B cell (primary cell): ENCODE measurements at regions not wholly inside any gene's neighbourhood (a gene's known extent, or its start where the extent isn't known, plus 50 kb on each side); places are given as distances from the start of the nearest gene placed in this dataset.

Experiments
- ATAC-seq: fragments of 200-7000 bp; cut with Tn5 transposase; one replicate; pipeline ENCODE4 v1.10.0; 2021; ENCODE audit warnings: low read depth, mild to moderate bottlenecking, moderate number of reproducible peaks, moderate library complexity
- CTCF ChIA-PET: fragments of 350-600 bp; sonication (Branson Sonifier 250); formaldehyde crosslinking; loops from one replicate; lab custom pipeline; 2021; ENCODE audit warnings: antibody characterized with exemption, inconsistent platforms; lab: Charles Lee
- POLR2A ChIA-PET: fragments of 350-600 bp; sonication (Branson Sonifier 250); formaldehyde crosslinking; loops from one replicate; lab custom pipeline; 2021; ENCODE audit warnings: antibody characterized with exemption; lab: Charles Lee
- DNase-seq: peaks from one replicate; pipeline ENCODE4 v3.0.0; 2013
- H2AFZ ChIP-seq: 2 replicates; pipeline ENCODE4 v1.6.1; 2012; ENCODE audit warnings: mild to moderate bottlenecking, low read depth, low read length; ENCODE audit not compliant: insufficient read depth, poor library complexity, severe bottlenecking
- H3K27ac ChIP-seq, 2 donors: 1 replicate in 1 of 2; 2 replicates in 1 of 2; pipeline ENCODE4 v1.5.1; 2012 to 2013; ENCODE audit warnings: low read length in 2 of 2, mild to moderate bottlenecking in 2 of 2, moderate library complexity in 1 of 2
- H3K27me3 ChIP-seq, 4 experiments: fragments of 200-600 bp in 1 of 4; sonication (generic) in 1 of 4; replicated peaks in 1 of 4; 1 replicate in 2 of 4; 2 replicates in 2 of 4; pipeline versions ENCODE4 v1.6.1 to v1.7.0; 2013 to 2016; ENCODE audit warnings: low read length in 3 of 4, mild to moderate bottlenecking in 2 of 4, mixed read lengths in 1 of 4, moderate library complexity in 1 of 4; ENCODE audit not compliant: insufficient read depth in 4 of 4, control insufficient read depth in 3 of 4; ENCODE audit errors: control extremely low read depth in 1 of 4
- H3K36me3 ChIP-seq, 2 experiments: replicated peaks in 1 of 2; 1 replicate in 1 of 2; 2 replicates in 1 of 2; pipeline versions ENCODE4 v1.6.1 to v1.7.1; 2013; ENCODE audit warnings: low read length in 1 of 2; ENCODE audit not compliant: insufficient read depth in 2 of 2, control insufficient read depth in 1 of 2; ENCODE audit errors: control extremely low read depth in 1 of 2, extremely low read depth in 1 of 2
- H3K4me1 ChIP-seq, 2 donors: fragments of 200-600 bp in 1 of 2; sonication (generic) in 1 of 2; 1 replicate in 1 of 2; 2 replicates in 1 of 2; pipeline versions ENCODE4 v1.5.1 to v1.6.1; 2013 to 2017; ENCODE audit warnings: low read length in 2 of 2; ENCODE audit not compliant: control insufficient read depth in 2 of 2, insufficient read depth in 2 of 2
- H3K4me2 ChIP-seq: replicated peaks from 2 replicates; pipeline ENCODE3; 2012; ENCODE audit warnings: mild to moderate bottlenecking, low read depth, low read length; ENCODE audit not compliant: poor library complexity, severe bottlenecking
- H3K4me3 ChIP-seq, 5 experiments: fragments of 200-600 bp in 1 of 5; sonication (generic) in 1 of 5; 1 replicate in 3 of 5; 2 replicates in 2 of 5; pipeline versions ENCODE4 v1.5.1 to v1.7.0; 2011 to 2016; ENCODE audit warnings: low read length in 4 of 5, mild to moderate bottlenecking in 4 of 5, low read depth in 2 of 5, control low read depth in 1 of 5, moderate library complexity in 1 of 5; ENCODE audit not compliant: insufficient read depth in 1 of 5; ENCODE audit errors: control extremely low read depth in 1 of 5, extremely low read depth in 1 of 5
- H3K79me2 ChIP-seq: fragments of 200-600 bp; sonication (generic); one replicate; pipeline ENCODE4 v1.6.0; 2016; ENCODE audit warnings: low read length; ENCODE audit not compliant: control insufficient read depth, insufficient read depth
- H3K9ac ChIP-seq: fragments of 200-600 bp; sonication (generic); 2 replicates; pipeline ENCODE4 v1.6.1; 2017; ENCODE audit warnings: mild to moderate bottlenecking, low read length, moderate library complexity
- H3K9me3 ChIP-seq, 3 donors: one replicate each; pipeline versions ENCODE4 v1.6.1 to v1.7.1; 2013; ENCODE audit warnings: low read length in 2 of 3; ENCODE audit not compliant: control insufficient read depth in 2 of 3, insufficient read depth in 1 of 3; ENCODE audit errors: control extremely low read depth in 1 of 3
- H4K20me1 ChIP-seq: 2 replicates; pipeline ENCODE4 v1.6.0; 2012; ENCODE audit warnings: mild to moderate bottlenecking, low read length; ENCODE audit not compliant: insufficient read depth, control insufficient read depth, poor library complexity, severe bottlenecking
- H3K27ac Mint-ChIP-seq: one replicate; pipeline ENCODE4 v1.8.0; 2021; ENCODE audit warnings: mixed read lengths
- H3K27me3 Mint-ChIP-seq: one replicate; pipeline ENCODE4 v1.8.0; 2021; ENCODE audit warnings: mixed read lengths
- H3K4me1 Mint-ChIP-seq: one replicate; pipeline ENCODE4 v1.8.0; 2021; ENCODE audit warnings: mixed read lengths
- H3K4me3 Mint-ChIP-seq: one replicate; pipeline ENCODE4 v1.8.0; 2021; ENCODE audit warnings: mixed read lengths
- H3K9me3 Mint-ChIP-seq: one replicate; pipeline ENCODE4 v1.8.0; 2022; ENCODE audit warnings: mixed read lengths; ENCODE audit not compliant: insufficient read depth
- EZH2 ChIP-seq: IDR thresholded peaks from 2 replicates; pipeline ENCODE4 v1.6.1; 2012; ENCODE audit warnings: borderline replicate concordance, low read depth, mild to moderate bottlenecking, moderate library complexity, low read length; ENCODE audit not compliant: insufficient read depth, poor library complexity, severe bottlenecking
- WGBS: methylation state at CpG from one replicate; pipeline ENCODE4 v1.1.5; 2013; ENCODE audit warnings: missing lambda C conversion rate; ENCODE audit not compliant: insufficient coverage; 5-methylcytosine and 5-hydroxymethylcytosine counted together
- intact Hi-C: fragments of 100-400 bp; cut with micrococcal nuclease; formaldehyde crosslinking; loops from one replicate; pipeline ENCODE4 v1.10.0; 2022
- TF ChIP-seq, protein P1 (sequence below): fragments of 200-600 bp; IDR thresholded peaks from one replicate; pipeline ENCODE4 v1.8.0; 2022; ENCODE audit warnings: antibody characterized with exemption, mild to moderate bottlenecking

DNA sequence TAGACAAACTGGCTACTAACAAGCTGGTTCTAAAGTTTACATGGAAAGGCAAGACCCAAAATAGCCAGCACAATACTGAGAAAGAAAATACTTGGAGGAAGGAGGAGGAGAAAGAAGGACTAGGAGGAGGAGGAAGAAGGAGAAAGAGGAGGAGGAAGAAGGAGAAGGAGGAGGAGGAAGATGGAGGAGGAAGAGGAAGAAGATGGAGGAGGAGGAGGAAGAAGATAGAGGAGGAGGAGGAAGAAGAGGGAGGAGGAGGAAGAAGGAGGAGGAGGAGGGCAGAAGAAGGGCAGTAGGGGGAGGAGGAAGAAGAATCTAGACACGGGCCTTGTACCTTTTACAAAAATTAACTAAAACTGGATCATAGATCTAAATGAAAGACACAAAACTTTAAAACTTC is 92.6 kb downstream of the METTL4 start:
- WGBS: no CpG with 5 or more reads among the region's 1 CpG
- no peak overlapping the region for H2AFZ ChIP-seq
- ChIA-PET POLR2A (no interaction called here), CTCF (no interaction called here)
- no peak for ATAC-seq
- intact Hi-C loops: no loop called here
- H3K4me2 ChIP-seq: no peak overlapping the region
- peaks cover 32% of the 10 kb centered on the region for H3K27me3 Mint-ChIP-seq
- no peak overlapping the region for H3K27ac Mint-ChIP-seq
- H3K4me3 Mint-ChIP-seq: no peak overlapping the region
- TF ChIP-seq EZH2: no peak
- TF ChIP-seq, protein P1, sequence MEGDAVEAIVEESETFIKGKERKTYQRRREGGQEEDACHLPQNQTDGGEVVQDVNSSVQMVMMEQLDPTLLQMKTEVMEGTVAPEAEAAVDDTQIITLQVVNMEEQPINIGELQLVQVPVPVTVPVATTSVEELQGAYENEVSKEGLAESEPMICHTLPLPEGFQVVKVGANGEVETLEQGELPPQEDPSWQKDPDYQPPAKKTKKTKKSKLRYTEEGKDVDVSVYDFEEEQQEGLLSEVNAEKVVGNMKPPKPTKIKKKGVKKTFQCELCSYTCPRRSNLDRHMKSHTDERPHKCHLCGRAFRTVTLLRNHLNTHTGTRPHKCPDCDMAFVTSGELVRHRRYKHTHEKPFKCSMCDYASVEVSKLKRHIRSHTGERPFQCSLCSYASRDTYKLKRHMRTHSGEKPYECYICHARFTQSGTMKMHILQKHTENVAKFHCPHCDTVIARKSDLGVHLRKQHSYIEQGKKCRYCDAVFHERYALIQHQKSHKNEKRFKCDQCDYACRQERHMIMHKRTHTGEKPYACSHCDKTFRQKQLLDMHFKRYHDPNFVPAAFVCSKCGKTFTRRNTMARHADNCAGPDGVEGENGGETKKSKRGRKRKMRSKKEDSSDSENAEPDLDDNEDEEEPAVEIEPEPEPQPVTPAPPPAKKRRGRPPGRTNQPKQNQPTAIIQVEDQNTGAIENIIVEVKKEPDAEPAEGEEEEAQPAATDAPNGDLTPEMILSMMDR: no peak
- no peaks in the 10 kb centered on the region for H3K9me3 ChIP-seq
- H4K20me1 ChIP-seq: no peaks in the 10 kb centered on the region
- H3K79me2 ChIP-seq: no peaks in the 10 kb centered on the region
- no peak for DNase-seq
- H3K9ac ChIP-seq: no peak overlapping the region
- no peaks in the 10 kb centered on the region for H3K4me1 Mint-ChIP-seq
- H3K27me3 ChIP-seq: peaks cover 0 to 5% (median 0%) of the 10 kb centered on the region in 4 experiments
- no peaks in the 10 kb centered on the region for H3K9me3 Mint-ChIP-seq
- no peak overlapping the region for H3K27ac ChIP-seq
- no peak overlapping the region for H3K4me3 ChIP-seq
- H3K4me1 ChIP-seq: no peaks in the 10 kb centered on the region
- H3K36me3 ChIP-seq: no peaks in the 10 kb centered on the region

DNA sequence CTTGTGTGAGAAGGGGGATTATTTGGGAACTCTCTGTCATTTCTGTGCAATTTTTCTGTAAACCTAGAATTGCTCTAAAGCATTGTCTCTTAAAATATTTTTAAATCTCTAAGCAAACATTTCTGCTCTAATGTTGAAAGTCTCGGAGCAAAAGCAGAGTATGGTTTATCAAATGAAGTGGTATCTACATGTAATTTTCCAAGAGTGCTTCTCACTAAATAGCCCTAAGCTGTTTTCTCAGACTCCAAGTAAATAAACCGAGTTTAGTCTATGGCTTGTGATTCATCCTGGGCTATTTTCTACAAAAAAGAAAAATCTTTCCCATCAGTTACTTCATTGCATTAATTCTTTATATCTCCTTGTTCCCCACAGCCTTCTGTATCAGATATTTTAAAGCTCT is 90.8 kb downstream of the METTL4 start:
- Histone ChIP-seq H3K79me2 (no peaks in the 10 kb centered on the region), H3K27me3 (peaks cover 0 to 5% (median 0%) of the 10 kb centered on the region in 4 experiments), H3K4me1 (no peaks in the 10 kb centered on the region), H3K9ac (no peak overlapping the region), H3K4me3 (no peak overlapping the region), H3K36me3 (no peaks in the 10 kb centered on the region), H4K20me1 (no peaks in the 10 kb centered on the region), H3K27ac (no peak overlapping the region), H3K4me2 (no peak overlapping the region), H3K9me3 (no peaks in the 10 kb centered on the region), H2AFZ (no peak overlapping the region)
- intact Hi-C loops: no loop called here
- Mint-ChIP-seq H3K27ac (no peak overlapping the region), H3K27me3 (peaks cover 28% of the 10 kb centered on the region), H3K4me3 (no peak overlapping the region), H3K9me3 (no peaks in the 10 kb centered on the region), H3K4me1 (no peaks in the 10 kb centered on the region)
- ChIA-PET POLR2A (no interaction called here), CTCF (no interaction called here)
- WGBS: 100% methylated on average over 1 of the region's 2 CpGs
- no peak for DNase-seq
- ATAC-seq: no peak
- TF ChIP-seq, protein P1: no peak
- no peak for TF ChIP-seq EZH2
